H1 (cell line): ENCODE measurements at regions not wholly inside any gene's neighbourhood (a gene's known extent, or its start where the extent isn't known, plus 50 kb on each side); places are given as distances from the start of the nearest gene placed in this dataset.

Source experiments
- CTCF ChIA-PET: fragments of 300-600 bp; sonication (Branson Sonifier 250); formaldehyde crosslinking; loops from one replicate; lab custom pipeline; 2021; ENCODE audit not compliant: partially characterized antibody; lab: Charles Lee
- POLR2A ChIA-PET: fragments of 300-600 bp; sonication (Branson Sonifier 250); formaldehyde crosslinking; loops from one replicate; lab custom pipeline; 2021; ENCODE audit warnings: inconsistent platforms; ENCODE audit not compliant: partially characterized antibody; lab: Charles Lee
- DNase-seq, 2 experiments: peaks; one replicate each; pipeline versions ENCODE4 v3.0.0 to v3.0.0-alpha.2; 2010 to 2022; ENCODE audit warnings: low spot score in 2 of 2, low read depth in 1 of 2, mixed read lengths in 1 of 2
- FAIRE-seq: peaks from 2 replicates; lab custom pipeline; 2011; peaks lifted over from hg19 to GRCh38; lab: Jason Lieb, UNC
- H2AFZ ChIP-seq: 2 replicates; pipeline ENCODE4 v1.8.1; 2012; ENCODE audit warnings: low read length, inconsistent platforms
- H2AK5ac ChIP-seq: 2 replicates; pipeline ENCODE4 v1.6.1; 2013; ENCODE audit warnings: low read depth, low read length
- H2BK120ac ChIP-seq: replicated peaks from 2 replicates; pipeline ENCODE3; 2013; ENCODE audit warnings: low read depth, low read length, inconsistent platforms
- H2BK12ac ChIP-seq: 2 replicates; pipeline ENCODE4 v1.6.1; 2013; ENCODE audit warnings: low read depth, low read length
- H2BK15ac ChIP-seq: 2 replicates; pipeline ENCODE4 v1.6.1; 2013; ENCODE audit warnings: low read length
- H2BK20ac ChIP-seq: 2 replicates; pipeline ENCODE4 v1.6.1; 2013; ENCODE audit warnings: low read length
- H2BK5ac ChIP-seq: 2 replicates; pipeline ENCODE4 v1.6.1; 2013; ENCODE audit warnings: low read depth, low read length
- H3K14ac ChIP-seq: 2 replicates; pipeline ENCODE4 v1.6.1; 2013; ENCODE audit warnings: inconsistent platforms; ENCODE audit not compliant: insufficient read length
- H3K18ac ChIP-seq: 2 replicates; pipeline ENCODE4 v1.6.1; 2013; ENCODE audit warnings: low read length; ENCODE audit errors: extremely low read depth
- H3K23ac ChIP-seq: 2 replicates; pipeline ENCODE4 v1.6.1; 2013; ENCODE audit warnings: inconsistent platforms; ENCODE audit not compliant: insufficient read length
- H3K23me2 ChIP-seq: 2 replicates; pipeline ENCODE4 v1.6.1; 2013; ENCODE audit warnings: low read depth, low read length
- H3K27ac ChIP-seq: 2 replicates; pipeline ENCODE4 v1.6.1; 2011; ENCODE audit warnings: low read depth, low read length, inconsistent platforms
- H3K27me3 ChIP-seq, 4 experiments: replicated peaks in 1 of 4; 1 replicate in 1 of 4; 2 replicates in 3 of 4; pipeline versions ENCODE4 v1.6.1 to v1.8.1; 2011 to 2013; ENCODE audit warnings: low read length in 3 of 4, mild to moderate bottlenecking in 3 of 4, inconsistent platforms in 2 of 4, mixed read lengths in 2 of 4, moderate library complexity in 1 of 4; ENCODE audit not compliant: control insufficient read depth in 3 of 4, insufficient read depth in 3 of 4; ENCODE audit errors: extremely low read depth in 1 of 4
- H3K36me3 ChIP-seq, 4 experiments: 2 replicates each; pipeline versions ENCODE4 v1.6.1 to v1.8.1; 2011 to 2013; ENCODE audit warnings: mild to moderate bottlenecking in 4 of 4, low read length in 3 of 4, moderate library complexity in 2 of 4, control low read depth in 1 of 4, inconsistent platforms in 1 of 4; ENCODE audit not compliant: insufficient read depth in 4 of 4, control insufficient read depth in 2 of 4
- H3K4ac ChIP-seq: replicated peaks from 2 replicates; pipeline ENCODE3; 2013; ENCODE audit warnings: low read length, low read depth, mixed read lengths, inconsistent platforms; ENCODE audit not compliant: insufficient read length
- H3K4me1 ChIP-seq, 4 experiments: replicated peaks in 1 of 4; 1 replicate in 1 of 4; 2 replicates in 3 of 4; pipeline versions ENCODE4 v1.6.1 to v1.8.1; 2011 to 2013; ENCODE audit warnings: low read length in 3 of 4, inconsistent platforms in 2 of 4, mixed read lengths in 1 of 4; ENCODE audit not compliant: insufficient read depth in 4 of 4, control insufficient read depth in 3 of 4
- H3K4me2 ChIP-seq, 2 experiments: 2 replicates each; pipeline versions ENCODE4 v1.6.1 to v1.8.1; 2011 to 2013; ENCODE audit warnings: low read depth in 2 of 2, low read length in 2 of 2, control low read depth in 1 of 2, inconsistent platforms in 1 of 2, mild to moderate bottlenecking in 1 of 2; ENCODE audit not compliant: insufficient read depth in 1 of 2
- H3K4me3 ChIP-seq, 4 experiments: fragments of 200-600, 300-600 bp in 1 of 4; sonication (generic), shearing (Covaris generic), sonication (Bioruptor Twin) in 1 of 4; 2 replicates each; pipeline versions ENCODE4 v1.5.1 to v1.8.1; 2011 to 2016; ENCODE audit warnings: low read length in 4 of 4, low read depth in 3 of 4, control low read depth in 2 of 4, inconsistent platforms in 2 of 4, mild to moderate bottlenecking in 2 of 4, mixed read lengths in 1 of 4, moderate library complexity in 1 of 4; ENCODE audit not compliant: insufficient read depth in 2 of 4; ENCODE audit errors: extremely low read depth in 1 of 4
- H3K56ac ChIP-seq: replicated peaks from 2 replicates; pipeline ENCODE3; 2013; ENCODE audit warnings: low read depth, mild to moderate bottlenecking, mixed read lengths, low read length, inconsistent platforms; ENCODE audit not compliant: insufficient read length
- H3K79me1 ChIP-seq: 2 replicates; pipeline ENCODE4 v1.6.1; 2013; ENCODE audit warnings: low read depth, low read length, control low read depth
- H3K79me2 ChIP-seq, 2 experiments: 2 replicates each; pipeline versions ENCODE4 v1.6.1 to v1.8.1; 2012 to 2013; ENCODE audit warnings: low read length in 2 of 2, mild to moderate bottlenecking in 2 of 2, inconsistent platforms in 1 of 2; ENCODE audit not compliant: insufficient read depth in 2 of 2, control insufficient read depth in 1 of 2
- H3K9ac ChIP-seq, 4 experiments: replicated peaks in 1 of 4; 1 replicate in 1 of 4; 2 replicates in 3 of 4; pipeline versions ENCODE4 v1.6.1 to v1.8.1; 2011 to 2013; ENCODE audit warnings: low read depth in 3 of 4, low read length in 3 of 4, control low read depth in 2 of 4, mild to moderate bottlenecking in 2 of 4, moderate library complexity in 2 of 4, inconsistent platforms in 1 of 4; ENCODE audit errors: extremely low read depth in 1 of 4
- H3K9me3 ChIP-seq, 2 experiments: 2 replicates each; pipeline versions ENCODE4 v1.6.1 to v1.8.1; 2012 to 2013; ENCODE audit warnings: mild to moderate bottlenecking in 2 of 2, moderate library complexity in 2 of 2, control low read depth in 1 of 2, inconsistent platforms in 1 of 2, low read depth in 1 of 2, low read length in 1 of 2, mixed read lengths in 1 of 2; ENCODE audit not compliant: insufficient read depth in 2 of 2
- H4K20me1 ChIP-seq, 2 experiments: replicated peaks in 1 of 2; 2 replicates each; pipeline versions ENCODE3 to v1.8.1; 2011 to 2013; ENCODE audit warnings: inconsistent platforms in 2 of 2, low read length in 2 of 2, mild to moderate bottlenecking in 1 of 2; ENCODE audit not compliant: insufficient read depth in 2 of 2, control insufficient read depth in 1 of 2
- H4K5ac ChIP-seq: 2 replicates; pipeline ENCODE4 v1.6.1; 2013; ENCODE audit warnings: low read length, low read depth, mixed read lengths, inconsistent platforms; ENCODE audit not compliant: insufficient read length
- H4K8ac ChIP-seq: 2 replicates; pipeline ENCODE4 v1.8.0; 2013; ENCODE audit warnings: mild to moderate bottlenecking, moderate library complexity, low read length, inconsistent platforms; ENCODE audit not compliant: insufficient read depth; ENCODE audit errors: extremely low read depth
- H4K91ac ChIP-seq: replicated peaks from 2 replicates; pipeline ENCODE3; 2013; ENCODE audit warnings: low read length, mixed read lengths, inconsistent platforms; ENCODE audit not compliant: insufficient read length
- BCL11A ChIP-seq, 2 experiments: IDR thresholded peaks; one replicate each; pipeline ENCODE4 v1.6.1; 2011; ENCODE audit warnings: low read depth in 2 of 2, low read length in 2 of 2, mild to moderate bottlenecking in 2 of 2
- BRCA1 ChIP-seq: IDR thresholded peaks from 2 replicates; pipeline ENCODE4 v1.6.1; 2012; ENCODE audit warnings: low read depth, low read length, improper control_type of control experiment
- CEBPB ChIP-seq: IDR thresholded peaks from 2 replicates; pipeline ENCODE4 v1.6.1; 2012; ENCODE audit warnings: low read depth, low read length
- CTBP2 ChIP-seq: IDR thresholded peaks from 2 replicates; pipeline ENCODE4 v1.7.0; 2011; ENCODE audit warnings: borderline replicate concordance, mild to moderate bottlenecking, moderate library complexity, mixed read lengths, low read length; ENCODE audit not compliant: insufficient read depth, insufficient read length
- EP300 ChIP-seq, 2 experiments: IDR thresholded peaks; 1 replicate in 1 of 2; 2 replicates in 1 of 2; pipeline ENCODE4 v1.6.1; 2011 to 2012; ENCODE audit warnings: low read depth in 2 of 2, low read length in 2 of 2, mild to moderate bottlenecking in 2 of 2, borderline replicate concordance in 1 of 2, inconsistent platforms in 1 of 2, moderate library complexity in 1 of 2
- HDAC2 ChIP-seq, 2 experiments: fragments of 300-600 bp in 1 of 2; sonication (generic) in 1 of 2; IDR thresholded peaks; 2 replicates each; pipeline ENCODE4 v1.6.1; 2011 to 2012; ENCODE audit warnings: low read depth in 2 of 2, low read length in 2 of 2, mild to moderate bottlenecking in 2 of 2, moderate library complexity in 2 of 2, borderline replicate concordance in 1 of 2, inconsistent platforms in 1 of 2
- KDM5A ChIP-seq: fragments of 200-600 bp; IDR thresholded peaks from 2 replicates; pipeline ENCODE4 v1.7.1; 2012; ENCODE audit warnings: mild to moderate bottlenecking, low read length, inconsistent platforms, mixed read lengths
- NRF1 ChIP-seq: IDR thresholded peaks from 2 replicates; pipeline ENCODE4 v1.6.1; 2011; ENCODE audit warnings: mild to moderate bottlenecking, low read depth, low read length, improper control_type of control experiment
- PHF8 ChIP-seq: fragments of 200-600 bp; sonication (generic); conservative IDR thresholded peaks from 2 replicates; pipeline ENCODE4 v1.7.1; 2012; ENCODE audit warnings: low read depth, mild to moderate bottlenecking, inconsistent platforms, low read length, moderate library complexity
- TAF1 ChIP-seq: IDR thresholded peaks from 2 replicates; pipeline ENCODE4 v1.6.1; 2011; ENCODE audit warnings: mild to moderate bottlenecking, low read depth, low read length
- ZNF274 ChIP-seq: IDR thresholded peaks from 2 replicates; pipeline ENCODE4 v1.7.0; 2012; ENCODE audit warnings: low read length, borderline replicate concordance; ENCODE audit errors: extremely low read depth
- WGBS, 2 experiments: shearing (Covaris generic) in 1 of 2; methylation state at CpG; one replicate each; pipeline versions ENCODE4 v1.1.6 to v1.1.7; 2013 to 2015; ENCODE audit warnings: low lambda C conversion rate in 2 of 2, mixed read lengths in 2 of 2, inconsistent platforms in 1 of 2, low coverage in 1 of 2, missing lambda C conversion rate in 1 of 2; ENCODE audit not compliant: insufficient replicate concordance in 2 of 2, insufficient coverage in 1 of 2, insufficient read length in 1 of 2; ENCODE audit errors: extremely low coverage in 1 of 2, missing lambda C conversion rate in 1 of 2; 5-methylcytosine and 5-hydroxymethylcytosine counted together

- no peak overlapping the region for H2BK5ac ChIP-seq
- H3K9ac ChIP-seq = no peak overlapping the region
- no peak overlapping the region for H3K56ac ChIP-seq
- no peak overlapping the region for H3K14ac ChIP-seq
- ChIA-PET POLR2A (no interaction called here), CTCF (interaction anchor here (0.7 to 1.2 kb wide), 3 partner anchors 10 to 707 kb away, joined by 3 read pairs; no protein-coding TSS in a partner anchor)
- no peak overlapping the region for H2BK20ac ChIP-seq
- no peak overlapping the region for H2BK12ac ChIP-seq
- H2BK15ac ChIP-seq = no peak overlapping the region
- TF ChIP-seq TAF1 (no peak), CEBPB (no peak), CTBP2 (no peak), BCL11A (IDR thresholded peaks at IDR 0.05; ENCODE audit: low read depth in 2 of 2, low read length in 2 of 2) (no peak), KDM5A (no peak), NRF1 (no peak), HDAC2 (IDR thresholded peaks at IDR 0.05; ENCODE audit: borderline replicate concordance in 1 of 2, low read depth in 2 of 2, low read length in 2 of 2) (no peak), ZNF274 (no peak), EP300 (IDR thresholded peaks at IDR 0.05; ENCODE audit: borderline replicate concordance in 1 of 2, low read depth in 2 of 2, low read length in 2 of 2) (no peak), BRCA1 (no peak), PHF8 (no peak)
- no peaks in the 10 kb centered on the region for H3K79me2 ChIP-seq
- H3K36me3 ChIP-seq = no peaks in the 10 kb centered on the region
- no peak overlapping the region for H3K18ac ChIP-seq
- no peaks in the 10 kb centered on the region for H4K20me1 ChIP-seq
- H4K91ac ChIP-seq = no peak overlapping the region
- H3K27me3 ChIP-seq = no peaks in the 10 kb centered on the region
- no peak overlapping the region for H3K4me2 ChIP-seq
- H3K4me3 ChIP-seq = no peak overlapping the region
- H3K79me1 ChIP-seq = no peaks in the 10 kb centered on the region
- no peak overlapping the region for H2AFZ ChIP-seq
- H3K4ac ChIP-seq = no peak overlapping the region
- H3K23ac ChIP-seq = no peak overlapping the region
- H2AK5ac ChIP-seq = no peak overlapping the region
- H3K4me1 ChIP-seq = no peaks in the 10 kb centered on the region
- DNase-seq (no peak), FAIRE-seq (no peak)
- no peaks in the 10 kb centered on the region for H3K9me3 ChIP-seq
- H4K5ac ChIP-seq = no peak overlapping the region
- no peak overlapping the region for H3K27ac ChIP-seq
- 88% methylated on average over 12 of the region's 12 CpGs; no CpG with 5 or more reads in 1 of the 2 experiments for WGBS, 2 experiments
- no peak overlapping the region for H4K8ac ChIP-seq
- H2BK120ac ChIP-seq = no peak overlapping the region
- no peaks in the 10 kb centered on the region; the same call in 1 of the 2 replicates for H3K23me2 ChIP-seq
Observed at GRCh38 chr12:17159506-17160300, 553.7 kb upstream of the LMO3 start.
